KOPT-K1 (cell line): ENCODE measurements at regions not wholly inside any gene's neighbourhood (a gene's known extent, or its start where the extent isn't known, plus 50 kb on each side); places are given as distances from the start of the nearest gene placed in this dataset.

Experiments
- H3K27ac ChIP-seq: fragments of 200-600 bp; sonication (generic); 2 replicates; pipeline ENCODE4 v1.5.1; 2016; ENCODE audit warnings: antibody characterized with exemption, mild to moderate bottlenecking, low read depth, low read length; ENCODE audit not compliant: poor library complexity, severe bottlenecking
- H3K36me3 ChIP-seq: fragments of 200-600 bp; sonication (generic); 2 replicates; pipeline ENCODE4 v1.5.1; 2017; ENCODE audit warnings: antibody characterized with exemption, mild to moderate bottlenecking, low read length, moderate library complexity; ENCODE audit not compliant: insufficient read depth
- H3K9me3 ChIP-seq: fragments of 200-600 bp; sonication (generic); 2 replicates; pipeline ENCODE4 v1.5.1; 2017; ENCODE audit warnings: antibody characterized with exemption, low read length, mild to moderate bottlenecking; ENCODE audit not compliant: insufficient read depth, poor library complexity, severe bottlenecking

- Histone ChIP-seq H3K9me3 (no peaks in the 10 kb centered on the region), H3K27ac (no peak overlapping the region), H3K36me3 (no peaks in the 10 kb centered on the region)
Measured at GRCh38 chr12:71233083-71233482, 75.3 kb upstream of the TSPAN8 start.

DNA sequence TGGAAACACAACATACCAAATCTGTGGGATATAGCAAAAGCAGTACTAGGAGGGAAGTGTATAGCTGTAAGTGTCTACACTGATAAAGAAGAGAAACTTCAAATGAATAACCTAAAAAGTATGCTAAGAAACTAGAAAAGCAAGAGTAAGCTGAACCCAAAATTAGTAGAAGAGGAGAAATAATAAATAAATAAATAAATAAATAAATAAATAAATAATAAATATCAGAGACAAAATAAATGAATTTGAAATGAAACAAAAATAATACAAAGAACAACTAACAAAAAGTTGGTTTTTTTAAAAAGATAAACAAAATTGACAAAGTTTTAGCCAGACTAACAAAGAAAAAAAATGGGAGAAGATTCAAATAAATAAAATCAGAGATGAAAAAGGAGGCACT lies 72.7 kb upstream of the TSPAN8 start:
- Histone ChIP-seq H3K9me3 (no peaks in the 10 kb centered on the region), H3K27ac (no peak overlapping the region), H3K36me3 (no peaks in the 10 kb centered on the region)

GRCh38 chr12:71223139-71223538 lies 65.3 kb upstream of the TSPAN8 start:
- Histone ChIP-seq H3K27ac (no peak overlapping the region), H3K36me3 (no peaks in the 10 kb centered on the region), H3K9me3 (no peaks in the 10 kb centered on the region)

GRCh38 chr12:71222436-71222835 lies 64.6 kb upstream of the TSPAN8 start:
- no peaks in the 10 kb centered on the region for H3K36me3 ChIP-seq
- no peaks in the 10 kb centered on the region for H3K9me3 ChIP-seq

GRCh38 chr12:71220260-71220659 lies 62.5 kb upstream of the TSPAN8 start:
- Histone ChIP-seq H3K9me3 (no peaks in the 10 kb centered on the region), H3K36me3 (no peaks in the 10 kb centered on the region), H3K27ac (no peak overlapping the region)

More at GRCh38 chr12:71222436-71222835, 64.6 kb upstream of the TSPAN8 start:
- H3K27ac ChIP-seq, result no peak overlapping the region

GRCh38 chr12:71219224-71219623 lies 61.4 kb upstream of the TSPAN8 start:
- Histone ChIP-seq H3K9me3 (no peaks in the 10 kb centered on the region), H3K27ac (no peak overlapping the region), H3K36me3 (no peaks in the 10 kb centered on the region)

- no peak overlapping the region for H3K27ac ChIP-seq
- no peaks in the 10 kb centered on the region for H3K36me3 ChIP-seq
- no peaks in the 10 kb centered on the region for H3K9me3 ChIP-seq
Measured at GRCh38 chr12:71218616-71219015, 60.8 kb upstream of the TSPAN8 start.

GRCh38 chr12:71216725-71217579 lies 59.2 kb upstream of the TSPAN8 start:
- Histone ChIP-seq H3K36me3 (no peaks in the 10 kb centered on the region), H3K9me3 (no peaks in the 10 kb centered on the region), H3K27ac (no peak overlapping the region)

- H3K27ac ChIP-seq, result no peak overlapping the region
- H3K36me3 ChIP-seq, result no peaks in the 10 kb centered on the region
- no peaks in the 10 kb centered on the region for H3K9me3 ChIP-seq
Measured at GRCh38 chr12:71214511-71215285, 56.9 kb upstream of the TSPAN8 start.

- Histone ChIP-seq H3K9me3 (peaks cover 17% of the 10 kb centered on the region), H3K27ac (no peak overlapping the region), H3K36me3 (no peaks in the 10 kb centered on the region)
Measured at GRCh38 chr12:71208053-71208685, 50.4 kb upstream of the TSPAN8 start.
